ENCODE measurements at regions not wholly inside any gene's neighbourhood (a gene's known extent, or its start where the extent isn't known, plus 50 kb on each side); places are given as distances from the start of the nearest gene placed in this dataset.
"Not testable (repeated sequence)": the region's sequence is repeated elsewhere in the genome, so short reads cannot be mapped to it uniquely, and the experiment has no call there.

DNA sequence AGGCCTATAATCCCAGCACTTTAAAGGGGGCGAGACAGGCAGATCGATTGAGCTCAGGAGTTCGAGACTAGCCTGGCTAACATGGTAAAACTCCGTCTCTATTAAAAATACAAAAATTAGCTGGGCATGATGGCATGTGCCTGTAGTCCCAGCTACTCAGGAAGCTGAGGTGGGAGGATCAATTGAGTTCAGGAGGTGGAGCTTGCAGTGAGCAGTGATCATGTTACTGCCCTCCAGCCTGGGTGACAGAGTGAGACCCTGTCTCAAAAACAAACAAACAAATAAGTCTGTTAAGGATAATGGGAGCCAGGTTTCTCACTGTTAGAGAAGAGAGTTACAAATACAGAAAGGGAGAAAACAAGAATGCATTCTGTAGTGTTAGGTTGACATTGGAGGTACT lies 148.7 kb upstream of the PLD5 start:
- TF ChIP-seq, protein P1, sequence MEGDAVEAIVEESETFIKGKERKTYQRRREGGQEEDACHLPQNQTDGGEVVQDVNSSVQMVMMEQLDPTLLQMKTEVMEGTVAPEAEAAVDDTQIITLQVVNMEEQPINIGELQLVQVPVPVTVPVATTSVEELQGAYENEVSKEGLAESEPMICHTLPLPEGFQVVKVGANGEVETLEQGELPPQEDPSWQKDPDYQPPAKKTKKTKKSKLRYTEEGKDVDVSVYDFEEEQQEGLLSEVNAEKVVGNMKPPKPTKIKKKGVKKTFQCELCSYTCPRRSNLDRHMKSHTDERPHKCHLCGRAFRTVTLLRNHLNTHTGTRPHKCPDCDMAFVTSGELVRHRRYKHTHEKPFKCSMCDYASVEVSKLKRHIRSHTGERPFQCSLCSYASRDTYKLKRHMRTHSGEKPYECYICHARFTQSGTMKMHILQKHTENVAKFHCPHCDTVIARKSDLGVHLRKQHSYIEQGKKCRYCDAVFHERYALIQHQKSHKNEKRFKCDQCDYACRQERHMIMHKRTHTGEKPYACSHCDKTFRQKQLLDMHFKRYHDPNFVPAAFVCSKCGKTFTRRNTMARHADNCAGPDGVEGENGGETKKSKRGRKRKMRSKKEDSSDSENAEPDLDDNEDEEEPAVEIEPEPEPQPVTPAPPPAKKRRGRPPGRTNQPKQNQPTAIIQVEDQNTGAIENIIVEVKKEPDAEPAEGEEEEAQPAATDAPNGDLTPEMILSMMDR (IDR thresholded peaks at IDR 0.05; ENCODE audit: insufficient read depth, low read length, poor library complexity, severe bottlenecking), result not testable (repeated sequence)
- TF ChIP-seq EZH2phosphoT487 (conservative IDR thresholded peaks at IDR 0.05; ENCODE audit: low read length), result not testable (repeated sequence)

Measured in SU-DHL-6 (cell line).